ENCODE measurements at regions not wholly inside any gene's neighbourhood (a gene's known extent, or its start where the extent isn't known, plus 50 kb on each side); places are given as distances from the start of the nearest gene placed in this dataset.
A peak's percentile ranks its signal among the peaks of the same experiment; 100 is the strongest.

DNA sequence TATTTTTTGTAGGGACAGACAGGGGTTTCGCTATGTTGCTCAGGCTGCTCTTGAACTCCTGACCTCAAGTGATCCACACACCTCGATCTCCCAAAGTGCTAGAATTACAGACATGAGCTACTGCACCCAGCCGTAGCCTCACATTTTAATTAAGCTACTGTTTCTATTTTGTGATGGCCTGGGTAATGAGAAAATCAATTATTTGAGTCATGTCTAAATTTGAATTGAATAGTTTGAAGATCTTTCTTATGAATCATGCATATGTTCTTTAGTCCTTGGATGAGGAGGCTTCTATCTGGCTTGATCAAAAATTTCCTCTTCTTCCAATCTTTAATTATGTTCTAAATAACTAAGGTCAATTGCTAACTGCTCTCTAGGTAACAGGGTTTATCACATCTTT is 175.0 kb downstream of the REEP3 start:
- H3K36me3 ChIP-seq, result no peaks in the 10 kb centered on the region
- H3K27me3 ChIP-seq, result no peaks in the 10 kb centered on the region
- H3K4me3 ChIP-seq, result no peak overlapping the region
- WGBS, 2 donors, result 93 to 96% methylated on average over 3 of the region's 3 CpGs
- DNase-seq, result no peak
- no peak overlapping the region for H3K27ac ChIP-seq
- intact Hi-C loops (cut with DNase I), result no loop called here
- TF ChIP-seq POLR2A (IDR thresholded peaks at IDR 0.05) (no peak), POLR2AphosphoS5 (IDR thresholded peaks at IDR 0.05) (no peak), EP300 (IDR thresholded peaks at IDR 0.05) (no peak)
- TF ChIP-seq, protein P1, sequence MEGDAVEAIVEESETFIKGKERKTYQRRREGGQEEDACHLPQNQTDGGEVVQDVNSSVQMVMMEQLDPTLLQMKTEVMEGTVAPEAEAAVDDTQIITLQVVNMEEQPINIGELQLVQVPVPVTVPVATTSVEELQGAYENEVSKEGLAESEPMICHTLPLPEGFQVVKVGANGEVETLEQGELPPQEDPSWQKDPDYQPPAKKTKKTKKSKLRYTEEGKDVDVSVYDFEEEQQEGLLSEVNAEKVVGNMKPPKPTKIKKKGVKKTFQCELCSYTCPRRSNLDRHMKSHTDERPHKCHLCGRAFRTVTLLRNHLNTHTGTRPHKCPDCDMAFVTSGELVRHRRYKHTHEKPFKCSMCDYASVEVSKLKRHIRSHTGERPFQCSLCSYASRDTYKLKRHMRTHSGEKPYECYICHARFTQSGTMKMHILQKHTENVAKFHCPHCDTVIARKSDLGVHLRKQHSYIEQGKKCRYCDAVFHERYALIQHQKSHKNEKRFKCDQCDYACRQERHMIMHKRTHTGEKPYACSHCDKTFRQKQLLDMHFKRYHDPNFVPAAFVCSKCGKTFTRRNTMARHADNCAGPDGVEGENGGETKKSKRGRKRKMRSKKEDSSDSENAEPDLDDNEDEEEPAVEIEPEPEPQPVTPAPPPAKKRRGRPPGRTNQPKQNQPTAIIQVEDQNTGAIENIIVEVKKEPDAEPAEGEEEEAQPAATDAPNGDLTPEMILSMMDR (IDR thresholded peaks at IDR 0.05), result no peak
- no peaks in the 10 kb centered on the region for H3K9me3 ChIP-seq
- H3K4me1 ChIP-seq, result peaks cover 0 to 34% (median 31%) of the 10 kb centered on the region in 4 donors

DNA sequence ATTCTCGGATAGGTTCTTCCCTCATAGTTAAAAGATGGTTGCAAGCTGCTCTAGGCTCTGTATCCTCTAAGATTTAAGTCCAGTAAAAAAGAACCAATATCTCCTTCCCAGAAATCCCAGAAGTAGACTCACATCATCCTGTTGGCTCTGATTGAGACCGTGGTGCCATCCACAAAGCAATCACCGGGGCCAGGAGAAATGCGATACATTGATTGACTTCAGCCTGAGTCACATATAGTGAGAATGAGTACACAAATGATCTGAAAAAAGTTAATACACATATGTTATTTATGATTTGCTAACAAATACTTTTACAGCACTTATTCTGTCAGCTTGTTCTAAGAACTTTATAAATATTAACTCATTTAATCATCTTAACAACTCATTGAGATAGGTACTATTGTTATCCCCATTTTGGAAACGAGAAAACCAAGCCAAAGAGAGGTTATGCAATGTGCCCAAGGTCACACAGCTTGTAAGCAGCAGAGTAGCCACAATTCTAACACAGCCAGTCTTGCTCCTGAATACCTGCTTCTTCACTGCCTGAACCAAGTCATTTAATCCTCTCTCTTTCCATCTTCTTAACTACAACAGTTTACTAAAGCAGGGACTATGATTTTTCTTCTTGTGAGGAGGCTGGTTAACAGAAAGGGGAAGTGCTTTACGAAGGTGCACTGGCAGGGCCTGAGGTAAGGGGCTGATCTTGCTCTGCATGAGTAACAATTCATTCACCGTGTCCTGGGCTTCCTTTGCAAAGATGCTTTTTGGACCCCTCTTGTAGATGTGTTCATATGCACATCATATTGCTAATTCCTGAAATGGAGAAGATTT is 177.0 kb downstream of the REEP3 start:
- 79 to 85% methylated on average over 7 of the region's 7 CpGs for WGBS, 2 donors
- no peaks in the 10 kb centered on the region for H3K27me3 ChIP-seq
- no peaks in the 10 kb centered on the region for H3K36me3 ChIP-seq
- TF ChIP-seq EP300 (IDR thresholded peaks at IDR 0.05), result no peak
- TF ChIP-seq, protein P1 (IDR thresholded peaks at IDR 0.05), result no peak
- TF ChIP-seq POLR2A (IDR thresholded peaks at IDR 0.05), result no peak
- TF ChIP-seq POLR2AphosphoS5 (IDR thresholded peaks at IDR 0.05), result no peak
- no peaks in the 10 kb centered on the region for H3K9me3 ChIP-seq
- no peak for DNase-seq
- intact Hi-C loops (cut with DNase I), result no loop called here
- no peak overlapping the region for H3K4me3 ChIP-seq
- peak overlapping the region in 3 of 4 donors; percentile 71 to 80 (median 78) for H3K27ac ChIP-seq
- H3K4me1 ChIP-seq, result peaks cover 0 to 38% (median 36%) of the 10 kb centered on the region in 4 donors

DNA sequence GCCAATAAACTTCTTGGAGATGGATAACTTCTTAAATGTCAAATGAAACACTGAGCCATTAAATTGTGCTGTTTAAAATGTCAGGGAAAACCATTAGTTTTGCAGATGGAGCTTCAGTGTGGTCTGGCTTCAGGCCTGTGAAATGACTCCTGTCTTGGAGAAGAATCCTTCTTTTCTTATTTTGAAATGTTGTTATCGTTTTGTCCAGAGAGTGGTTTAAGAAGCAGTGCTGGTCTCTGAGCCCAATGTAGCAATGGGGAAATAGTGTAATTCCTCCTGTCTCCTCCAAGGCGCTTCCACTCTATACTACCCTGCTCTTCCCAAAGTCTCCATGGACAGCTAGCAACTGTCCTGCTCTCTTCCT is 177.6 kb downstream of the REEP3 start:
- TF ChIP-seq POLR2A (IDR thresholded peaks at IDR 0.05), result no peak
- TF ChIP-seq, protein P1 (IDR thresholded peaks at IDR 0.05), result no peak
- TF ChIP-seq POLR2AphosphoS5 (IDR thresholded peaks at IDR 0.05), result no peak
- TF ChIP-seq EP300 (IDR thresholded peaks at IDR 0.05), result no peak
- H3K27ac ChIP-seq, result peak overlapping the region; percentile 68 to 80 (median 74)
- H3K9me3 ChIP-seq, result no peaks in the 10 kb centered on the region
- intact Hi-C loops (cut with DNase I), result no loop called here
- H3K27me3 ChIP-seq, result no peaks in the 10 kb centered on the region
- no peaks in the 10 kb centered on the region for H3K36me3 ChIP-seq
- peaks cover 0 to 42% (median 39%) of the 10 kb centered on the region in 4 donors for H3K4me1 ChIP-seq
- no peak overlapping the region for H3K4me3 ChIP-seq
- DNase-seq, result no peak
- WGBS, 2 donors, result 84 to 89% methylated on average over 2 of the region's 2 CpGs

DNA sequence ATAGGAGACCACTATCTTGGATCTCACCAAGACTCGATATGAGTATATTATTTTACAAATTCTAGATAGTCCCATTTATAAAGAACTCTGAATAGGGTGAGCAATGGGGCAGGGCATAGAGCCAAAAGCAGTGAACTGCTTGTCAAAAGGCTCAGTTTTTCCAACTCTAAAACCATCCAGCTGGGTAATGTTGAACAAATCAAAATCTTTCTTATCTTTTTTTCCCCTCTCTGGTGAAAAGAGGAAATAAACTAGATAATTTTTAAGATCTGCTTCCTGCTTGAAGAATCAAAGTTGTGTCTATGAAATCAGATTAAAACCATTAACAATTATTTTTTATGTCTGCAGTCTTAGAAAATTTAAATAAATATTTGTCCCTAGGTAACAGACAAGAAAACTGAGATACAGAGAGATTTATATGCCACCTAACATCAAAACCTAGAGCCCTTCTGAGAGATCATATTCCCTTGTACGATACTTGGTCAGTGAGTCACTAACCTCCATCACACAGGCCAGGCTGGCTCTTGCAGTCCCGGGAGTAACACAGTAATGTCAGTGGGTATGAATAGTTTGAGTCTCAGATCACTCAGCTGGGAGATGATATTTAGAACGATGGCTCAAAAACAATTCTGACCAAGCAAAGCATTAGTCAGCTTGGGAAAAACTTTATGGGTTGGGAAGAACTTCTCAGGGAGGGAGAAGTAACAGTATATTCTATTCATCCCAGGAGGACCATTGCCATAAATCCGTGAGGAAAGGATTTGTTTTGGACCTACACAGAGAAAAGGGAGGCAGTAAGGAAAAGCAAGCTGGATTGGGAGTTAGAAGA is 178.8 kb downstream of the REEP3 start:
- H3K4me1 ChIP-seq, result peaks cover 0 to 42% (median 40%) of the 10 kb centered on the region in 4 donors

More for the DNA sequence above, 178.8 kb downstream of the REEP3 start:
- DNase-seq, result no peak
- no peaks in the 10 kb centered on the region for H3K9me3 ChIP-seq
- no peaks in the 10 kb centered on the region for H3K36me3 ChIP-seq
- peak overlapping the region; percentile 68 to 80 (median 74) for H3K27ac ChIP-seq
- WGBS, 2 donors, result 56 to 66% methylated on average over 5 of the region's 5 CpGs
- H3K27me3 ChIP-seq, result no peaks in the 10 kb centered on the region
- H3K4me3 ChIP-seq, result no peak overlapping the region
- TF ChIP-seq EP300 (IDR thresholded peaks at IDR 0.05) (no peak), POLR2A (IDR thresholded peaks at IDR 0.05) (no peak), POLR2AphosphoS5 (IDR thresholded peaks at IDR 0.05) (no peak)
- TF ChIP-seq, protein P1 (IDR thresholded peaks at IDR 0.05), result no peak
- intact Hi-C loops (cut with DNase I), result no loop called here
